SK-N-SH (cell line): ENCODE measurements at regions not wholly inside any gene's neighbourhood (a gene's known extent, or its start where the extent isn't known, plus 50 kb on each side); places are given as distances from the start of the nearest gene placed in this dataset.

Source experiments
- CTCF ChIA-PET: fragments of 300-600, 350-600 bp; formaldehyde crosslinking; extraction: SDS; loops from one replicate; lab custom pipeline; 2021; lab: Yijun Ruan, JAX
- POLR2A ChIA-PET: fragments of 350-600 bp; sonication (Branson Sonifier 250); formaldehyde crosslinking; extraction: SDS; loops from one replicate; lab custom pipeline; 2020; ENCODE audit warnings: antibody characterized with exemption, inconsistent platforms; lab: Yijun Ruan, JAX
- DNase-seq: peaks from one replicate; pipeline ENCODE4 v3.0.0; 2012
- H2AFZ ChIP-seq: fragments of 200-600 bp; sonication (generic); 2 replicates; pipeline ENCODE4 v1.8.1; 2016; ENCODE audit warnings: antibody characterized with exemption, mild to moderate bottlenecking, low read depth
- H3F3A ChIP-seq: fragments of 200-600 bp; sonication (generic); replicated peaks from 2 replicates; pipeline ENCODE3; 2016; ENCODE audit warnings: antibody characterized with exemption, mild to moderate bottlenecking; ENCODE audit not compliant: insufficient read depth
- H3K27ac ChIP-seq, 2 experiments: fragments of 200-500 bp in 1 of 2; fragments of 200-600 bp in 1 of 2; sonication (Bioruptor generic) in 1 of 2; sonication (generic), shearing (Covaris generic) in 1 of 2; 2 replicates each; pipeline versions ENCODE4 v1.5.1 to v1.6.1; 2014 to 2016; ENCODE audit warnings: low read depth in 2 of 2, inconsistent platforms in 1 of 2, low read length in 1 of 2, mild to moderate bottlenecking in 1 of 2, mixed read lengths in 1 of 2
- H3K27me3 ChIP-seq: fragments of 200-600 bp; sonication (generic), shearing (Covaris generic); 2 replicates; pipeline ENCODE4 v1.6.1; 2016; ENCODE audit warnings: mixed run types; ENCODE audit not compliant: insufficient read depth
- H3K36me3 ChIP-seq, 2 experiments: fragments of 200-500 bp in 1 of 2; fragments of 200-600 bp in 1 of 2; sonication (Bioruptor generic) in 1 of 2; sonication (generic) in 1 of 2; replicated peaks in 1 of 2; 2 replicates each; pipeline versions ENCODE3 to v1.5.1; 2014 to 2016; ENCODE audit warnings: low read length in 1 of 2, mild to moderate bottlenecking in 1 of 2; ENCODE audit not compliant: insufficient read depth in 2 of 2, control insufficient read depth in 1 of 2
- H3K4me1 ChIP-seq, 2 experiments: fragments of 200-500 bp in 1 of 2; fragments of 200-600 bp in 1 of 2; sonication (Bioruptor generic) in 1 of 2; sonication (generic), shearing (Covaris generic) in 1 of 2; 2 replicates each; pipeline versions ENCODE4 v1.5.1 to v1.6.1; 2014 to 2016; ENCODE audit warnings: low read depth in 1 of 2, low read length in 1 of 2, mixed run types in 1 of 2; ENCODE audit not compliant: insufficient read depth in 2 of 2, control insufficient read depth in 1 of 2
- H3K4me2 ChIP-seq: fragments of 200-600 bp; sonication (generic), shearing (Covaris generic); 2 replicates; pipeline ENCODE4 v1.6.1; 2017; ENCODE audit warnings: mixed run types
- H3K4me3 ChIP-seq, 2 experiments: fragments of 200-500 bp in 1 of 2; fragments of 200-600 bp in 1 of 2; sonication (Bioruptor generic) in 1 of 2; sonication (generic), shearing (Covaris generic) in 1 of 2; 2 replicates each; pipeline versions ENCODE4 v1.5.1 to v1.8.1; 2014 to 2016; ENCODE audit warnings: low read depth in 2 of 2, inconsistent platforms in 1 of 2, low read length in 1 of 2, mild to moderate bottlenecking in 1 of 2, mixed read lengths in 1 of 2, moderate library complexity in 1 of 2
- H3K79me2 ChIP-seq: fragments of 200-600 bp; sonication (generic); 2 replicates; pipeline ENCODE4 v1.8.1; 2017; ENCODE audit warnings: mild to moderate bottlenecking; ENCODE audit not compliant: insufficient read depth
- H3K9ac ChIP-seq: fragments of 200-600 bp; sonication (generic); 2 replicates; pipeline ENCODE4 v1.6.1; 2017; ENCODE audit warnings: mixed run types
- H3K9me2 ChIP-seq: fragments of 200-600 bp; sonication (generic); 2 replicates; pipeline ENCODE4 v1.6.1; 2017; ENCODE audit warnings: mixed run types
- H3K9me3 ChIP-seq: fragments of 200-600 bp; sonication (generic); 2 replicates; pipeline ENCODE4 v1.6.1; 2017; ENCODE audit warnings: mixed run types, mild to moderate bottlenecking, moderate library complexity
- H4K20me1 ChIP-seq: fragments of 200-600 bp; sonication (generic); 2 replicates; pipeline ENCODE4 v1.6.1; 2017; ENCODE audit warnings: mild to moderate bottlenecking, mixed run types; ENCODE audit not compliant: insufficient read depth
- CHD2 ChIP-seq: fragments of 150-350 bp; IDR thresholded peaks from 2 replicates; pipeline ENCODE4 v1.6.1; 2018; ENCODE audit warnings: low read length; ENCODE audit not compliant: partially characterized antibody
- ELF1 ChIP-seq: IDR thresholded peaks from 2 replicates; pipeline ENCODE4 v1.4.0; 2012
- EZH2phosphoT487 ChIP-seq: fragments of 200-600 bp; sonication (generic); IDR thresholded peaks from 2 replicates; pipeline ENCODE4 v1.6.1; 2017; ENCODE audit warnings: low read depth, mixed run types, mild to moderate bottlenecking, antibody characterized with exemption, moderate library complexity, borderline replicate concordance
- FOXM1 ChIP-seq: IDR thresholded peaks from 2 replicates; pipeline ENCODE4 v1.4.0; 2012; ENCODE audit warnings: low read depth, mild to moderate bottlenecking
- GABPA ChIP-seq: IDR thresholded peaks from 2 replicates; pipeline ENCODE4 v1.4.0; 2012; ENCODE audit warnings: low read depth, mild to moderate bottlenecking
- NRF1 ChIP-seq: IDR thresholded peaks from 2 replicates; pipeline ENCODE4 v1.6.1; 2012; ENCODE audit warnings: low read depth, mild to moderate bottlenecking, low read length
- RAD21 ChIP-seq: IDR thresholded peaks from 2 replicates; pipeline ENCODE4 v1.6.1; 2012; ENCODE audit warnings: mild to moderate bottlenecking, low read length
- RCOR1 ChIP-seq: fragments of 150-350 bp; IDR thresholded peaks from 2 replicates; pipeline ENCODE4 v1.6.1; 2017; ENCODE audit warnings: antibody characterized with exemption, low read length
- RFX5 ChIP-seq: IDR thresholded peaks from 2 replicates; pipeline ENCODE4 v1.6.1; 2012; ENCODE audit warnings: mild to moderate bottlenecking, improper control_type of control experiment, low read length
- TAF1 ChIP-seq: IDR thresholded peaks from 2 replicates; pipeline ENCODE4 v1.6.1; 2012; ENCODE audit warnings: low read depth, mild to moderate bottlenecking, low read length, moderate library complexity, borderline replicate concordance
- TCF12 ChIP-seq: IDR thresholded peaks from 2 replicates; pipeline ENCODE4 v1.4.0; 2012
- TEAD4 ChIP-seq: IDR thresholded peaks from 2 replicates; pipeline ENCODE4 v1.4.0; 2012; ENCODE audit warnings: mild to moderate bottlenecking, borderline replicate concordance; ENCODE audit not compliant: insufficient read depth
- YY1 ChIP-seq: IDR thresholded peaks from 2 replicates; pipeline ENCODE4 v1.4.0; 2012; ENCODE audit warnings: low read depth, mild to moderate bottlenecking
- WGBS: methylation state at CpG from one replicate; pipeline ENCODE4 v1.1.6; 2017; ENCODE audit warnings: low lambda C conversion rate; 5-methylcytosine and 5-hydroxymethylcytosine counted together
- TF ChIP-seq, protein P1 (sequence below): IDR thresholded peaks from 2 replicates; pipeline ENCODE4 v1.4.0; 2012; ENCODE audit warnings: low read depth

DNA sequence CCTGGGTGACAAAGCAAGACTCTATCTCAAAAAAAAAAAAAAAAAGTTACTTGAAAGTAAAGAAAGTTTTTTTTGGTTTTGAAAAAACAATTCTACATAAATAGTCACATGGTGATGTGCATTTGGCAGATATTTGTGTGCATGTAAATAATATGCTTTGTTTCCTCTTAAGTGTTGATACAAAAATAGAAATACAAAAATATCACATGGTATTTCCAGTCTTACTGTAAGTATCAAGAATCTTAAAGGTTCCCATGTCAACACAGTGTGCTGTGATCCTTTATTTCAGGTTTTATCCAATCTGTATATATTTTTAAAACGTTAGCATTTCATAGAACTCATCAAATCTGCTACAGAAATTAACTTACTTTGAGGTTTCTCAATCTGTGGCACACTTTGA lies 521.9 kb downstream of the TLE4 start:
- Histone ChIP-seq H3K4me2 (no peak overlapping the region), H3K36me3 (no peaks in the 10 kb centered on the region), H3F3A (no peaks in the 10 kb centered on the region), H3K4me3 (no peak overlapping the region), H3K27me3 (no peaks in the 10 kb centered on the region), H3K4me1 (no peaks in the 10 kb centered on the region), H3K79me2 (no peaks in the 10 kb centered on the region), H3K9ac (no peak overlapping the region), H4K20me1 (no peaks in the 10 kb centered on the region), H3K9me2 (no peaks in the 10 kb centered on the region), H3K27ac (no peak overlapping the region), H3K9me3 (no peaks in the 10 kb centered on the region), H2AFZ (no peak overlapping the region)
- ChIA-PET CTCF (no interaction called here), POLR2A (no interaction called here)
- DNase-seq: no peak
- TF ChIP-seq TCF12 (no peak), GABPA (no peak), RFX5 (no peak), RAD21 (no peak), TAF1 (no peak)
- TF ChIP-seq, protein P1, sequence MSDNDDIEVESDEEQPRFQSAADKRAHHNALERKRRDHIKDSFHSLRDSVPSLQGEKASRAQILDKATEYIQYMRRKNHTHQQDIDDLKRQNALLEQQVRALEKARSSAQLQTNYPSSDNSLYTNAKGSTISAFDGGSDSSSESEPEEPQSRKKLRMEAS: no peak
- WGBS: 5% methylated on average over 1 of the region's 1 CpG

DNA sequence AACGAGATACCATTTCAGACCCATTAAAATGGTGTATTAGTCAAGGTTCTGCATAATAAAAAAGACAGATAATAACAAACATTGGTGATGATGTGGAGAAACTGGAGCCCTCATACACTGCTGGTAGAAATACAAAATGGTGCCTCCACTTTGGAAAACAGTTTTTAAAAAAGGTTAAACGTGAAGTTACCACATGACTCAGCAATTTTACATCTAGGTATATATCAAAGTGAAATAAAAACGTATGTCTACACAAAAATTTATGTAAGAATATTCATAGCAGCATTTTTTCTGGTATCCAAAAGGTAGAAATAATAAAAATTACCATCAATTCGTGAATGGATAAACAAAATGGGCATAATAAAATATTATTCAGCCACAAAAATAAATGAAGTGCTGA lies 519.8 kb downstream of the TLE4 start:
- ChIA-PET POLR2A (no interaction called here), CTCF (no interaction called here)

DNA sequence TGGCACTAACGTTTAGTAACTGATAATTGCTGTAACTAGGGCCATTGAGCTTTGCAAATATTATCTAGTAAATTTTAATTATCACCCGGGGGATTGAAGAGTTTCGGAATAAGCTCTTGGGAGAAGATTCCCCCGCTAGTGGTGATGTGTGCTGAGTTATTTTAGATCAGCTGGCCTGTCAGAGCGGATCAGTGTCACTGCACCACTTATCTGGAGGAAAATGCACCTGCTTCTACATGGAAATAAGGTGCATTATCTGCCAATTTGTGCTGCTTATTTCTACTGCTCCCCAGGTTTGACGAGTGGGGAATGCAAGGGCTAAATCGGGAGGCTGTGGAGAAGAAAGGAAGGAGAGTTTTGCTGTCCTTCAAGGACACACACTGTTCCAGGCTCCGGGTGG lies 518.6 kb downstream of the TLE4 start:
- Histone ChIP-seq H3K27ac (no peak overlapping the region), H2AFZ (no peak overlapping the region), H3K36me3 (no peaks in the 10 kb centered on the region), H3K4me3 (no peak overlapping the region), H3K27me3 (no peaks in the 10 kb centered on the region), H3F3A (no peaks in the 10 kb centered on the region), H3K9me3 (no peaks in the 10 kb centered on the region), H3K79me2 (no peaks in the 10 kb centered on the region), H3K9me2 (no peaks in the 10 kb centered on the region), H4K20me1 (no peaks in the 10 kb centered on the region), H3K9ac (no peak overlapping the region), H3K4me2 (no peak overlapping the region), H3K4me1 (no peaks in the 10 kb centered on the region)
- TF ChIP-seq TEAD4 (no peak), ELF1 (no peak)
- ChIA-PET POLR2A (no interaction called here), CTCF (interaction anchor here (0.6 kb wide), 1 partner anchor 226 kb away, joined by 4 read pairs; no protein-coding TSS in a partner anchor)
- no peak for DNase-seq
- WGBS: 39% methylated on average over 8 of the region's 8 CpGs

More for the DNA sequence above, 519.8 kb downstream of the TLE4 start:
- H3K27ac ChIP-seq: no peak overlapping the region
- no peak overlapping the region for H2AFZ ChIP-seq
- H4K20me1 ChIP-seq: no peaks in the 10 kb centered on the region
- H3K9me2 ChIP-seq: no peaks in the 10 kb centered on the region
- no peaks in the 10 kb centered on the region for H3K4me1 ChIP-seq
- H3K79me2 ChIP-seq: no peaks in the 10 kb centered on the region
- H3K9ac ChIP-seq: no peak overlapping the region
- no peak for DNase-seq
- H3K36me3 ChIP-seq: no peaks in the 10 kb centered on the region
- WGBS: 12% methylated on average over 4 of the region's 4 CpGs
- H3K4me3 ChIP-seq: no peak overlapping the region
- H3K4me2 ChIP-seq: no peak overlapping the region
- no peaks in the 10 kb centered on the region for H3K27me3 ChIP-seq
- H3F3A ChIP-seq: no peaks in the 10 kb centered on the region
- TF ChIP-seq YY1: no peak
- no peak for TF ChIP-seq CHD2
- TF ChIP-seq NRF1: no peak
- no peak for TF ChIP-seq TCF12
- TF ChIP-seq FOXM1: no peak
- no peak for TF ChIP-seq RCOR1
- no peak for TF ChIP-seq EZH2phosphoT487
- H3K9me3 ChIP-seq: no peaks in the 10 kb centered on the region
